ENCODE measurements at regions not wholly inside any gene's neighbourhood (a gene's known extent, or its start where the extent isn't known, plus 50 kb on each side); places are given as distances from the start of the nearest gene placed in this dataset.

DNA sequence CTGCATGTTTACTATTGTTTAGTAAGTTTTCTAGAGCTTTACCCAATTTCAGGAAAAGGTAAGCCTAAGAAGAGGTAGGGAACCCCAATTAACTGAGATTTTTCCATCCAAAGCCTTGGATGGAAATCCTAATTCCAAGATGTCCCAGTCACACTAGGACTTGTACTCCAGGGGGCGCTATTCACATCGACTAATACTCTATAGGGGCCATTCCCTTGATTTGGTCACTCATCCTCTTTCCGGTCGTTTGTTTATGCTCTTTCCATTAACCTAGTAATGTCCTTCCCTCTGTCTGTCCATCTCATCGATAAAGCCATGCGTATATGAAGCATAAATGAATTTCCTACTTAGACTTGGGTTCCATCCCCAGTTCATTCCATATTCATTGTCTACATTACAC lies 80.8 kb upstream of the FUCA2 start:
- DNase-seq, result no peak

- DNase-seq, result no peak
These were observed 79.9 kb upstream of the FUCA2 start for GRCh38 chr6:143591441-143591840.

- DNase-seq, result no peak
These were observed 77.6 kb upstream of the FUCA2 start for GRCh38 chr6:143589162-143589561.

DNA sequence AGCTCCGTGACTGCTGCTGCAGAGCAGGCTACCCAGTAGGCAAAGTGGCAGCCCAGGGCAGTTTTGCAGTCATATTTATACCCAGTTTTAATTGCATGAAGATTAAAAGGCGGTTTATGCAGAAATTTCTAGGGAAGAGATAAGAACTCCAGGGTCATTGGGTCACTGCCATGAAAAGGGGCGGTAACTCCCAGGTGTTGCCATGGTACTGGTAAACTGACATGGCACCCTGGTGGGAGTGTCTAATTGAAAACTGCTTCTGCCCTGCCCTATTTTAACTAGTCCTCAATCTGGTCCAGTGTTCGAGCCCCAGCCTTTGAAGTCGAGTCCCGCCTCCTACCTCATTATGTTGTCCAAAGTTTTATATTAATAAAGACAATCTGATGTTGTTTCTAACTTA lies 75.0 kb upstream of the FUCA2 start:
- no peak for DNase-seq

GRCh38 chr6:143585716-143586115 lies 74.2 kb upstream of the FUCA2 start:
- DNase-seq, result no peak

DNA sequence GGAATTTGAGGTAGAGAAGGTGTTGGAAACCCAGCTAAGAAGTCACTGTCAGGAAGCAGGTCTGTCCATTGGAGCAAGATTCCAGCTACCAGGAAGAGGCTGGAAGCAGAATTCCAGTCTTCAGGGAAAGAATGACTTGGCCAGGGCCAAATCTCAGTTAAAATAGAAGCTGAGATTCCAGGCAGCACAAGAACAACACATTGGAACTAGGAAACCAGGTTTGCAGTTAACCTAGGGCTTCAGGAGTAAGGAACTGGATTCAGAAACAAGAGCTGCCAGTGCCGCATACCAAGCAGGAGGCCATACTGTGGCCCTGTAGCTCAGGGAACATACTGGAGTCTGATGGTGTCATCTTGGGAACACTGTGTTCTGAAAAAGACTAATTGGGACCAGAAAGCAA lies 73.7 kb upstream of the FUCA2 start:
- DNase-seq, result no peak

DNA sequence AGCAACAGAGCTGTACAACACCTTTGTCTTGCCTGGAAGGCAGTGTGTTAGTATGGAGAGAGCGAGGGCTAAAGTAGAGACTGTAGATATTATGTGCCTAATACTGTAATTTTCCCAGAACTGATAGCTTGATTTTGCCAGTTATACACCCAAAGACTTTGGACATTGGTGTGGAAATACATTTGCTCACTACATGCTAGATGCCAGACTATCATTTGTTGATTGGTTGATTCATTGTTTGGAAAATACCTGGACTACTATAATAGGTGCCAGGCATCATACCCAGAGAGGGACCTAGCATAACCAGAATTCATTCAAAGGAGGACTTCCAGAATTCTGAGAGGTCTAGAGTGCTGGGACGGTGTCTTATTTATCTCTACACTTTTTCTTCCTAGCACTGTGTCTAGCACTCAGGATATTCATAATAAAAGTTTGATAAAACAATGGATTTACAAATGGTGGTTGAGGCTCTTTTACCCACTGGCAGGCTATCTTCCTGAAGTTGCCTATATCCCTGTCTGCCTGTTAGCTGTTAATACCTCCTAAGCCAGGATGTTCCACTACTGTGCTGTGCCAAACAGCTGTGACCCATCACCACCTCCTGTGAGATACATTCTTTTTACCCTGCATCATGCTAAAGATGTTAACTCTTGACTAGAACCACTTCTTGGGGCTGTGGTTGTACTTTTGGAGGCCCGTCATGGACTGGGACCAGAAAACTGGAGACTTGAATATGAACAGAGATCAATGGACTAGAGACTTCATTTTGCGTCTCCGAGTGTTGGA lies 72.2 kb upstream of the FUCA2 start:
- DNase-seq, result no peak

GRCh38 chr6:143581835-143582480 lies 70.4 kb upstream of the FUCA2 start:
- DNase-seq, result no peak

DNA sequence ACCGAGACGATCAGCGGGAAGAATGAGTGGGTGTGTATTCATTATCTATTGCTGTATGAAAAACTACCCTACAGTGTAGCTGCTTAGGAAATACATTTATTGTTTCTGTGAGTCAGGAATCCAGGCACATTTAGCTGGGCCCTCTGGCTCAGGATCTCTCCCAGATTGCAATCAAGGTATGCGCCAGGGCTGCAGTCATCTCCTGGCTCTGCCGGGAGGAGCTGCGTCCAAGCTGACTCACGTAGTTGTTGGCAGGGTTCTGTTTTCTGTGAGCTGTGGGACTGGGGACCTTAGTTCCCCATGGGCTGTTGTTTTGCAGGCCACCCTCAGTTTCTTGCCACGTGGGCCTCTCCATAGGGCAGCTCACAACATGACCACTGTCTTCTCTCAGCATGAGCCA lies 68.2 kb upstream of the FUCA2 start:
- no peak for DNase-seq

GRCh38 chr6:143578054-143578453 lies 66.5 kb upstream of the FUCA2 start:
- no peak for DNase-seq

DNA sequence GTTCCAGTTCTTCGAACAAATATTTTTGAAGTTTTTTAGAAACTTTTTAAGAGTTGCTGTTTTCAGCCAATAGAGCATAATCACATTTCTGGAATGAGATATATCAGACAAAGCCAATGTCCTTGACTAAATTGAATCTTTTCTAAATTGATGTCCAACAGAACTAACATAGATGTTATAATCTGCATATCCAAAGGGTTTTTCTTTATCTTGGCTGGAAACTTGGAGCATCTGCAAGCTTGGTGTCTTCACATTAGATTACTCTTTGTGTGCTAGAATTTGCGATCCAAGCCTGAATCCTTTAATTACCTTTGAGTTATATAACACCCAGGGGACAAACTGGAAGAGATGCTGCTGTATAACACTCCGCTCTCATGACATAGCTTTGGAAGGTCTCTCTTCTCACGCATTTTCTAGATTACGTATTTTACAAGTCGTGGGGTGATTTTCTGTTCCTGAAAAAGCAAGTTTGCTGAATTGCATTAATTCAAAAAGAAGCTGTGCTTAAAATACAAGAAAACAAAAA lies 64.4 kb upstream of the FUCA2 start:
- DNase-seq, result no peak

DNA sequence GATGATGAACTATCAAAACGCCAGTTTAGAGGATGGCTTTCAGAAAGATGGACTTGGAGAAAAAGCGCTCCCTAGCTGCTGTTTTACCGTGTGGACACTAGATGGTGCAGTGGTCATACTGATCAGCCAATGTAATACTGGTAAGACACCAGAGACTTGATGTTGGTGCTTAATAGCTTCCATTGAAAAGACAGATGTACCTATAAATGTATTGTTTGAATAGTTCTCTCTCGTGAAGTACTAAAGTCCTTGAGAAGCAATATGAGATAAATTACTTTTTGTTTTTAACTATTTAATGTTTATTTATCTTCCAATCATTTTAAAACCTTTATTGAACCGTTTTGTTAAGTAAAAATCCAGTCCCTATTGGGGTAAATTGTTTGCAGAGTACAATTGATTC lies 63.9 kb upstream of the FUCA2 start:
- peak; percentile 81 for DNase-seq

- no peak for DNase-seq
These were observed 58.8 kb upstream of the FUCA2 start for GRCh38 chr6:143570147-143570853.

GRCh38 chr6:143569040-143569439 lies 57.5 kb upstream of the FUCA2 start:
- no peak for DNase-seq

DNA sequence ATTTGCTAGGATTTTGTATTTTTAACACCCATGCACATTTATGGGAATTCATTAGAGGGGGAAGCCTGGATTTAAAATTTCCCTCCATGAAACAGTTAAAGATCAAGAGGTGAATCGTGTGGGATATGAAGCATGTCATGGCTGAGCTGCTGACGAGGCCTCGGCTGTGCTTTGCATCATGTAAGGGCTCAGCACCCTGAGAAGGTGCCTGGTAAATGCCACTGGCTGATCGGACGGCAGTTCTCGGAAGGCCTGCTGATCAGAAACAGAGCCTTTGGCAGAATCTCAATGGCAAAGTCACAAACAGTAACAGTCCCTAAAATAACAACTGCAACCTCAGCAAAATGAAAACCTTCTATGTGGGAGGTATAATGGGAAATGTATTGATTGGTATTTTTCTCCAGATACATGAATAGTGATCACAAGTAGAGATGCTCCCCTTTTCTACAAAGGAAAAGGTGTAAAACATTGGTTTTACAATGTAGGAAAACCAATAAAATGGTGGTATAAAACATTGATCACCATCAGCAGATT lies 53.0 kb upstream of the FUCA2 start:
- DNase-seq, result no peak

DNA sequence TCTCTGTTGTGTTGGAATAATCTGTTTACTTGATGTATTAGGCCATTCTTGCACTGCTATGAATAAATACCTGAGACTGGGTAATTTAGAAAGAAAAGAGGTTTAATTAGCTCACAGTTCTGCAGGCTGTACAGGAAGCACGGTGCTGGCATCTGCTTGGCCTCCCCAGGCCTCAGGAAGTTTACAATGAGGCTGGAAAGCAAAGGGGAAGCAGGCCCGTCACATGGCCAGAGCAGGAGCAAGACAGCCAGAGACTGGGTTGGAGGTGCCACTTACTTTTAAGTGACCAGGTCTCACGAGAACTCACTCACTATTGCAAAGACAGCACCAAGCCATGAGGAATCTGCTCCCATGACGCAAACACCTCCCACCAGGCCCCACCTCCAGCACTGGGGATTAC lies 50.6 kb upstream of the FUCA2 start:
- DNase-seq, result no peak

All from CD4-positive, alpha-beta T cell treated with Interleukin-4 for 4 hours (primary cell).